Caco-2 (cell line): ENCODE measurements at regions not wholly inside any gene's neighbourhood (a gene's known extent, or its start where the extent isn't known, plus 50 kb on each side); places are given as distances from the start of the nearest gene placed in this dataset.

ENCODE experiments used
- BruUV-seq: library from RNA; stranded (reverse); fragments of 400-500 nt; replicated peaks from 2 replicates; lab custom pipeline; 2021; lab: Mats Ljungman, UMichigan
- CTCF ChIA-PET: fragments of 300-600 bp; sonication (Branson Sonifier 250); formaldehyde crosslinking; loops from one replicate; lab custom pipeline; 2022; ENCODE audit warnings: antibody characterized with exemption; lab: Charles Lee
- POLR2A ChIA-PET: fragments of 300-600 bp; sonication (Branson Sonifier 250); formaldehyde crosslinking; loops from one replicate; lab custom pipeline; 2022; ENCODE audit warnings: antibody characterized with exemption; lab: Charles Lee
- DNase-seq, 2 experiments: peaks; one replicate each; pipeline versions ENCODE4 v3.0.0 to v3.0.0-alpha.2; 2020 to 2022
- H3K27me3 ChIP-seq: replicated peaks from 2 replicates; pipeline ENCODE4 v1.6.0; 2011; ENCODE audit warnings: low read length; ENCODE audit not compliant: control insufficient read depth, insufficient read depth
- H3K36me3 ChIP-seq: 2 replicates; pipeline ENCODE4 v1.5.1; 2011; ENCODE audit warnings: low read length; ENCODE audit not compliant: control insufficient read depth, insufficient read depth
- H3K4me1 ChIP-seq: fragments of 250-450 bp; sonication (Bioruptor Pico); 2 replicates; pipeline ENCODE4 v1.5.1; 2020; ENCODE audit warnings: mild to moderate bottlenecking
- H3K4me3 ChIP-seq: 2 replicates; pipeline ENCODE4 v1.5.1; 2011; ENCODE audit warnings: low read depth, mild to moderate bottlenecking, control low read depth, low read length
- H3K9me3 ChIP-seq: fragments of 250-450 bp; sonication (Bioruptor Pico); 2 replicates; pipeline ENCODE4 v1.5.1; 2020; ENCODE audit warnings: mild to moderate bottlenecking, moderate library complexity
- H3K27ac Mint-ChIP-seq: one replicate; pipeline ENCODE4 v1.8.0; 2022; ENCODE audit warnings: mixed read lengths; ENCODE audit not compliant: unreplicated experiment
- H3K27me3 Mint-ChIP-seq: one replicate; pipeline ENCODE4 v1.8.0; 2022; ENCODE audit warnings: mixed read lengths; ENCODE audit not compliant: insufficient read depth, unreplicated experiment
- H3K36me3 Mint-ChIP-seq: one replicate; pipeline ENCODE4 v1.8.0; 2022; ENCODE audit warnings: mild to moderate bottlenecking, mixed read lengths; ENCODE audit not compliant: insufficient read depth, unreplicated experiment
- H3K4me1 Mint-ChIP-seq: one replicate; pipeline ENCODE4 v1.8.0; 2022; ENCODE audit warnings: low read depth, mixed read lengths; ENCODE audit not compliant: unreplicated experiment
- H3K4me3 Mint-ChIP-seq: one replicate; pipeline ENCODE4 v1.8.0; 2022; ENCODE audit warnings: mild to moderate bottlenecking, moderate library complexity, mixed read lengths; ENCODE audit not compliant: unreplicated experiment
- H3K9me3 Mint-ChIP-seq: one replicate; pipeline ENCODE4 v1.8.0; 2022; ENCODE audit warnings: mixed read lengths; ENCODE audit not compliant: unreplicated experiment
- CTCF ChIP-seq, 2 experiments: fragments of 200-600 bp in 1 of 2; IDR thresholded peaks; 1 replicate in 1 of 2; 2 replicates in 1 of 2; pipeline versions ENCODE4 v1.5.1 to v1.8.0; 2011 to 2022; ENCODE audit warnings: antibody characterized with exemption in 1 of 2, control low read depth in 1 of 2, inconsistent platforms in 1 of 2, low read depth in 1 of 2, low read length in 1 of 2, mild to moderate bottlenecking in 1 of 2, moderate library complexity in 1 of 2; ENCODE audit not compliant: insufficient read depth in 1 of 2, severe bottlenecking in 1 of 2, unreplicated experiment in 1 of 2
- intact Hi-C: fragments of 100-400 bp; cut with micrococcal nuclease; formaldehyde crosslinking; loops from one replicate; pipeline ENCODE4 v1.10.0; 2022; ENCODE audit not compliant: unreplicated experiment

GRCh38 chr9:86697999-86698398, 249.3 kb downstream of the GAS1 start:
- Histone ChIP-seq H3K36me3 (no peaks in the 10 kb centered on the region), H3K4me1 (no peaks in the 10 kb centered on the region), H3K4me3 (no peak overlapping the region), H3K9me3 (no peaks in the 10 kb centered on the region), H3K27me3 (no peaks in the 10 kb centered on the region)
- BruUV-seq = no TSS peak
- no peak for DNase-seq
- intact Hi-C loops = no loop called here
- no peak for TF ChIP-seq CTCF (IDR thresholded peaks at IDR 0.05; ENCODE audit: insufficient read depth in 1 of 2, low read depth in 1 of 2, low read length in 1 of 2, severe bottlenecking in 1 of 2, unreplicated experiment in 1 of 2)
- H3K9me3 Mint-ChIP-seq = no peaks in the 10 kb centered on the region
- H3K4me1 Mint-ChIP-seq = no peaks in the 10 kb centered on the region
- H3K4me3 Mint-ChIP-seq = no peak overlapping the region
- no peak overlapping the region for H3K27ac Mint-ChIP-seq
- ChIA-PET CTCF (no interaction called here), POLR2A (no interaction called here)
- H3K27me3 Mint-ChIP-seq = peaks cover 2% of the 10 kb centered on the region
- H3K36me3 Mint-ChIP-seq = no peaks in the 10 kb centered on the region

- H3K27me3 Mint-ChIP-seq = peaks cover 2% of the 10 kb centered on the region
- CTCF ChIA-PET = no interaction called here
- Histone ChIP-seq H3K9me3 (no peaks in the 10 kb centered on the region), H3K4me3 (no peak overlapping the region), H3K27me3 (no peaks in the 10 kb centered on the region), H3K36me3 (no peaks in the 10 kb centered on the region), H3K4me1 (no peaks in the 10 kb centered on the region)
- BruUV-seq = no TSS peak
- H3K4me3 Mint-ChIP-seq = no peak overlapping the region
- intact Hi-C loops = no loop called here
- no peak overlapping the region for H3K27ac Mint-ChIP-seq
- H3K9me3 Mint-ChIP-seq = no peaks in the 10 kb centered on the region
- POLR2A ChIA-PET = no interaction called here
- H3K36me3 Mint-ChIP-seq = no peaks in the 10 kb centered on the region
- TF ChIP-seq CTCF (IDR thresholded peaks at IDR 0.05; ENCODE audit: insufficient read depth in 1 of 2, low read depth in 1 of 2, low read length in 1 of 2, severe bottlenecking in 1 of 2, unreplicated experiment in 1 of 2) = no peak
- no peak for DNase-seq
- H3K4me1 Mint-ChIP-seq = no peaks in the 10 kb centered on the region
These were observed 250.1 kb downstream of the GAS1 start for GRCh38 chr9:86697213-86697612.

GRCh38 chr9:86695910-86696424, 251.3 kb downstream of the GAS1 start:
- CTCF ChIA-PET = no interaction called here
- H3K36me3 Mint-ChIP-seq = no peaks in the 10 kb centered on the region

More at GRCh38 chr9:86695910-86696424, 251.3 kb downstream of the GAS1 start:
- intact Hi-C loops = no loop called here
- DNase-seq = no peak
- TF ChIP-seq CTCF (IDR thresholded peaks at IDR 0.05; ENCODE audit: insufficient read depth in 1 of 2, low read depth in 1 of 2, low read length in 1 of 2, severe bottlenecking in 1 of 2, unreplicated experiment in 1 of 2) = no peak
- H3K4me3 Mint-ChIP-seq = no peak overlapping the region
- no TSS peak for BruUV-seq
- H3K27ac Mint-ChIP-seq = no peak overlapping the region
- no peaks in the 10 kb centered on the region for H3K9me3 Mint-ChIP-seq
- H3K4me1 ChIP-seq = no peaks in the 10 kb centered on the region
- no peaks in the 10 kb centered on the region for H3K9me3 ChIP-seq
- H3K4me3 ChIP-seq = no peak overlapping the region
- H3K36me3 ChIP-seq = no peaks in the 10 kb centered on the region
- no peaks in the 10 kb centered on the region for H3K27me3 ChIP-seq
- H3K4me1 Mint-ChIP-seq = no peaks in the 10 kb centered on the region
- H3K27me3 Mint-ChIP-seq = peaks cover 2% of the 10 kb centered on the region
- POLR2A ChIA-PET = no interaction called here
